Glutamatergic neuron (in vitro differentiated cells): ENCODE measurements at regions not wholly inside any gene's neighbourhood (a gene's known extent, or its start where the extent isn't known, plus 50 kb on each side); places are given as distances from the start of the nearest gene placed in this dataset.

Source experiments
- DNase-seq: peaks from one replicate; pipeline ENCODE4 v3.0.0; 2022
- H3K27ac Mint-ChIP-seq: one replicate; pipeline ENCODE4 v1.8.0; 2020; ENCODE audit warnings: mild to moderate bottlenecking, mixed read lengths, inconsistent platforms; ENCODE audit not compliant: unreplicated experiment
- H3K27me3 Mint-ChIP-seq: one replicate; pipeline ENCODE4 v1.8.0; 2020; ENCODE audit warnings: mild to moderate bottlenecking, moderate library complexity, mixed read lengths, inconsistent platforms; ENCODE audit not compliant: unreplicated experiment
- H3K36me3 Mint-ChIP-seq: one replicate; pipeline ENCODE4 v1.8.0; 2020; ENCODE audit warnings: mild to moderate bottlenecking, mixed read lengths, inconsistent platforms; ENCODE audit not compliant: unreplicated experiment
- H3K4me1 Mint-ChIP-seq: one replicate; pipeline ENCODE4 v1.8.0; 2020; ENCODE audit warnings: mild to moderate bottlenecking, low read depth, mixed read lengths, inconsistent platforms; ENCODE audit not compliant: unreplicated experiment
- H3K4me3 Mint-ChIP-seq: one replicate; pipeline ENCODE4 v1.8.0; 2020; ENCODE audit warnings: mild to moderate bottlenecking, mixed read lengths, inconsistent platforms; ENCODE audit not compliant: unreplicated experiment
- H3K9me3 Mint-ChIP-seq: one replicate; pipeline ENCODE4 v1.8.0; 2020; ENCODE audit warnings: mild to moderate bottlenecking, moderate library complexity, mixed read lengths, inconsistent platforms; ENCODE audit not compliant: unreplicated experiment
- CTCF ChIP-seq: fragments of 200-600 bp; sonication (generic); IDR thresholded peaks from one replicate; pipeline ENCODE4 v1.5.0; 2021; ENCODE audit not compliant: partially characterized antibody, unreplicated experiment

GRCh38 chr11:37786214-37786755, 1188.2 kb upstream of the RAG2 start:
- TF ChIP-seq CTCF, result no peak
- Mint-ChIP-seq H3K4me3 (no peak overlapping the region), H3K36me3 (peaks cover 18% of the 10 kb centered on the region), H3K27ac (no peak overlapping the region), H3K27me3 (peaks cover 5% of the 10 kb centered on the region), H3K4me1 (no peaks in the 10 kb centered on the region), H3K9me3 (peaks cover 15% of the 10 kb centered on the region)
- no peak for DNase-seq

- no peak for TF ChIP-seq CTCF
- Mint-ChIP-seq H3K27ac (no peak overlapping the region), H3K4me1 (no peaks in the 10 kb centered on the region), H3K27me3 (no peaks in the 10 kb centered on the region), H3K36me3 (no peaks in the 10 kb centered on the region), H3K9me3 (no peaks in the 10 kb centered on the region), H3K4me3 (no peak overlapping the region)
- no peak for DNase-seq
Observed at GRCh38 chr11:37774441-37774840, 1176.4 kb upstream of the RAG2 start.

- Mint-ChIP-seq H3K27me3 (no peaks in the 10 kb centered on the region), H3K36me3 (no peaks in the 10 kb centered on the region), H3K9me3 (no peaks in the 10 kb centered on the region), H3K27ac (no peak overlapping the region), H3K4me3 (no peak overlapping the region), H3K4me1 (no peaks in the 10 kb centered on the region)
- TF ChIP-seq CTCF, result no peak
- no peak for DNase-seq
Observed at GRCh38 chr11:37770145-37770544, 1172.1 kb upstream of the RAG2 start.

- Mint-ChIP-seq H3K27me3 (no peaks in the 10 kb centered on the region), H3K4me3 (no peak overlapping the region), H3K27ac (no peak overlapping the region), H3K9me3 (no peaks in the 10 kb centered on the region), H3K36me3 (no peaks in the 10 kb centered on the region), H3K4me1 (no peaks in the 10 kb centered on the region)
- no peak for TF ChIP-seq CTCF
- DNase-seq, result no peak
Observed at GRCh38 chr11:37762079-37762478, 1164.0 kb upstream of the RAG2 start.

- H3K4me3 Mint-ChIP-seq, result no peak overlapping the region
- H3K27ac Mint-ChIP-seq, result no peak overlapping the region
- DNase-seq, result no peak
- no peaks in the 10 kb centered on the region for H3K4me1 Mint-ChIP-seq
- no peaks in the 10 kb centered on the region for H3K36me3 Mint-ChIP-seq
- no peaks in the 10 kb centered on the region for H3K9me3 Mint-ChIP-seq
- H3K27me3 Mint-ChIP-seq, result no peaks in the 10 kb centered on the region
- no peak for TF ChIP-seq CTCF
Observed at GRCh38 chr11:37755521-37755920, 1157.5 kb upstream of the RAG2 start.
